OCI-LY3 (cell line): ENCODE measurements at regions not wholly inside any gene's neighbourhood (a gene's known extent, or its start where the extent isn't known, plus 50 kb on each side); places are given as distances from the start of the nearest gene placed in this dataset.

Experiments
- H2AFZ ChIP-seq: fragments of 200-600, 300-600 bp; shearing (Covaris generic); 2 replicates; pipeline ENCODE4 v1.6.0; 2014; ENCODE audit warnings: antibody characterized with exemption, low read depth, low read length
- H3K27ac ChIP-seq: fragments of 200-600, 300-600 bp; sonication (generic); 2 replicates; pipeline ENCODE4 v1.5.1; 2014; ENCODE audit warnings: mild to moderate bottlenecking, low read length, moderate library complexity, mixed read lengths
- H3K27me3 ChIP-seq: fragments of 200-600, 300-600 bp; sonication (generic); 2 replicates; pipeline ENCODE4 v1.6.1; 2014; ENCODE audit warnings: low read depth, low read length, mixed read lengths
- H3K36me3 ChIP-seq: fragments of 200-600, 300-600 bp; sonication (generic); replicated peaks from 2 replicates; pipeline ENCODE3; 2014; ENCODE audit warnings: low read depth, low read length, mixed read lengths
- H3K4me1 ChIP-seq: fragments of 300-600, 200-600 bp; sonication (generic); 2 replicates; pipeline ENCODE4 v1.6.1; 2014; ENCODE audit warnings: low read length, mixed read lengths
- H3K4me2 ChIP-seq: fragments of 200-600, 300-600 bp; sonication (generic); 2 replicates; pipeline ENCODE4 v1.6.1; 2014; ENCODE audit warnings: low read length, mixed read lengths
- H3K4me3 ChIP-seq: fragments of 300-600, 200-600 bp; sonication (generic); 2 replicates; pipeline ENCODE4 v1.5.1; 2014; ENCODE audit warnings: antibody characterized with exemption, mild to moderate bottlenecking, low read length, moderate library complexity
- H3K79me2 ChIP-seq: fragments of 300-600, 200-600 bp; shearing (Covaris generic); 2 replicates; pipeline ENCODE4 v1.6.1; 2014; ENCODE audit warnings: mild to moderate bottlenecking, low read length, mixed read lengths
- H3K9ac ChIP-seq: fragments of 300-600, 200-600 bp; shearing (Covaris generic); 2 replicates; pipeline ENCODE4 v1.6.0; 2014; ENCODE audit warnings: mild to moderate bottlenecking, low read length, moderate library complexity
- H3K9me3 ChIP-seq: fragments of 200-600, 300-600 bp; shearing (Covaris generic); 2 replicates; pipeline ENCODE4 v1.6.1; 2014; ENCODE audit warnings: low read length, mixed read lengths; ENCODE audit not compliant: insufficient read depth
- H4K20me1 ChIP-seq: fragments of 200-600, 300-600 bp; sonication (generic); 2 replicates; pipeline ENCODE4 v1.6.1; 2016; ENCODE audit warnings: low read length, mixed read lengths; ENCODE audit not compliant: insufficient read depth
- CTCF ChIP-seq: fragments of 200-600, 300-600 bp; sonication (generic); IDR thresholded peaks from 2 replicates; pipeline ENCODE4 v1.5.1; 2014; ENCODE audit warnings: antibody characterized with exemption, low read length, low read depth
- EZH2phosphoT487 ChIP-seq: fragments of 200-600 bp; shearing (Covaris generic); IDR thresholded peaks from 2 replicates; pipeline ENCODE4 v1.6.1; 2018; ENCODE audit warnings: antibody characterized with exemption, mixed run types, low read depth

- TF ChIP-seq CTCF = no peak
- TF ChIP-seq EZH2phosphoT487 = no peak
- no peak overlapping the region for H3K9ac ChIP-seq
- no peaks in the 10 kb centered on the region for H4K20me1 ChIP-seq
- no peaks in the 10 kb centered on the region; the same call in 1 of the 2 replicates for H3K4me1 ChIP-seq
- no peak overlapping the region for H3K27ac ChIP-seq
- H3K36me3 ChIP-seq = no peaks in the 10 kb centered on the region
- no peaks in the 10 kb centered on the region for H3K27me3 ChIP-seq
- H3K4me2 ChIP-seq = no peak overlapping the region
- no peaks in the 10 kb centered on the region for H3K9me3 ChIP-seq
- H3K4me3 ChIP-seq = no peak overlapping the region
- no peaks in the 10 kb centered on the region for H3K79me2 ChIP-seq
- no peak overlapping the region for H2AFZ ChIP-seq
Measured at GRCh38 chr1:162924179-162924578, 63.2 kb upstream of the CCDC190 start.

- peaks cover 3% of the 10 kb centered on the region; the same call in 1 of the 2 replicates for H3K4me1 ChIP-seq
- no peak overlapping the region for H3K4me3 ChIP-seq
- no peak overlapping the region for H3K4me2 ChIP-seq
- no peak overlapping the region for H2AFZ ChIP-seq
- H3K27me3 ChIP-seq = no peaks in the 10 kb centered on the region
- TF ChIP-seq CTCF = no peak
- no peak for TF ChIP-seq EZH2phosphoT487
- no peaks in the 10 kb centered on the region for H3K9me3 ChIP-seq
- H3K27ac ChIP-seq = no peak overlapping the region
- H3K79me2 ChIP-seq = no peaks in the 10 kb centered on the region
- no peak overlapping the region for H3K9ac ChIP-seq
- H3K36me3 ChIP-seq = no peaks in the 10 kb centered on the region
- H4K20me1 ChIP-seq = no peaks in the 10 kb centered on the region
Measured at GRCh38 chr1:162922201-162922600, 61.2 kb upstream of the CCDC190 start.

GRCh38 chr1:162921311-162921710 lies 60.3 kb upstream of the CCDC190 start:
- Histone ChIP-seq H2AFZ (no peak overlapping the region), H3K9me3 (no peaks in the 10 kb centered on the region), H3K27me3 (peaks cover 2% of the 10 kb centered on the region; the same call in 1 of the 2 replicates), H3K4me2 (no peak overlapping the region), H3K9ac (no peak overlapping the region), H3K79me2 (no peaks in the 10 kb centered on the region), H3K36me3 (no peaks in the 10 kb centered on the region), H3K4me3 (no peak overlapping the region), H3K4me1 (peaks cover 3% of the 10 kb centered on the region; the same call in 1 of the 2 replicates), H4K20me1 (no peaks in the 10 kb centered on the region), H3K27ac (no peak overlapping the region)
- TF ChIP-seq CTCF = no peak
- no peak for TF ChIP-seq EZH2phosphoT487

- TF ChIP-seq CTCF (no peak), EZH2phosphoT487 (no peak)
Measured at GRCh38 chr1:162919034-162919433, 58.1 kb upstream of the CCDC190 start.

More at GRCh38 chr1:162919034-162919433, 58.1 kb upstream of the CCDC190 start:
- no peaks in the 10 kb centered on the region for H3K36me3 ChIP-seq
- no peaks in the 10 kb centered on the region for H3K79me2 ChIP-seq
- H2AFZ ChIP-seq = no peak overlapping the region
- no peaks in the 10 kb centered on the region for H4K20me1 ChIP-seq
- no peak overlapping the region for H3K27ac ChIP-seq
- peaks cover 3% of the 10 kb centered on the region; the same call in 1 of the 2 replicates for H3K4me1 ChIP-seq
- H3K4me3 ChIP-seq = no peak overlapping the region
- no peak overlapping the region for H3K9ac ChIP-seq
- H3K9me3 ChIP-seq = no peaks in the 10 kb centered on the region
- H3K4me2 ChIP-seq = no peak overlapping the region
- peaks cover 9% of the 10 kb centered on the region; the same call in 1 of the 2 replicates for H3K27me3 ChIP-seq
